AG04450 (cell line): ENCODE measurements at regions not wholly inside any gene's neighbourhood (a gene's known extent, or its start where the extent isn't known, plus 50 kb on each side); places are given as distances from the start of the nearest gene placed in this dataset.

Experiments
- CTCF ChIA-PET: fragments of 300-600, 350-600 bp; formaldehyde crosslinking; extraction: SDS; loops from one replicate; lab custom pipeline; 2022; ENCODE audit warnings: antibody characterized with exemption, inconsistent platforms; lab: Charles Lee
- POLR2A ChIA-PET: fragments of 350-600 bp; formaldehyde crosslinking; extraction: SDS; loops from one replicate; lab custom pipeline; 2021; ENCODE audit warnings: antibody characterized with exemption, inconsistent platforms; lab: Yijun Ruan, JAX
- DNase-seq: peaks from one replicate; pipeline ENCODE4 v3.0.0-alpha.2; 2011; ENCODE audit warnings: low read depth, low spot score
- H3K27ac ChIP-seq: one replicate; pipeline ENCODE4 v1.5.1; 2012; ENCODE audit warnings: low read depth, low read length, control low read depth
- H3K27me3 ChIP-seq: one replicate; pipeline ENCODE4 v1.6.0; 2012; ENCODE audit warnings: low read length; ENCODE audit not compliant: control insufficient read depth, insufficient read depth
- H3K4me3 ChIP-seq: 2 replicates; pipeline ENCODE4 v1.5.1; 2011; ENCODE audit warnings: mild to moderate bottlenecking, low read depth, low read length, control low read depth
- H3K9me3 ChIP-seq: 2 replicates; pipeline ENCODE4 v1.5.1; 2012; ENCODE audit warnings: low read length; ENCODE audit not compliant: control insufficient read depth, insufficient read depth
- CTCF ChIP-seq: IDR thresholded peaks from 2 replicates; pipeline ENCODE4 v1.5.1; 2011; ENCODE audit warnings: low read depth, low read length, control low read depth, inconsistent platforms

GRCh38 chrX:49773993-49774392 is 55.1 kb upstream of the PAGE4 start:
- no peaks in the 10 kb centered on the region for H3K9me3 ChIP-seq
- no peak for TF ChIP-seq CTCF

GRCh38 chrX:49767236-49767635 is 61.9 kb upstream of the PAGE4 start:
- ChIA-PET CTCF (no interaction called here), POLR2A (no interaction called here)
- Histone ChIP-seq H3K27me3 (no peaks in the 10 kb centered on the region), H3K9me3 (no peaks in the 10 kb centered on the region), H3K4me3 (no peak overlapping the region), H3K27ac (no peak overlapping the region)
- TF ChIP-seq CTCF, result no peak
- DNase-seq, result no peak

More at GRCh38 chrX:49773993-49774392, 55.1 kb upstream of the PAGE4 start:
- CTCF ChIA-PET, result no interaction called here
- Histone ChIP-seq H3K27me3 (no peaks in the 10 kb centered on the region), H3K27ac (no peak overlapping the region), H3K4me3 (no peak overlapping the region)
- POLR2A ChIA-PET, result no interaction called here
- no peak for DNase-seq

- no peak for DNase-seq
- no peak for TF ChIP-seq CTCF
- CTCF ChIA-PET, result interaction anchor here (1.3 to 2.5 kb wide), 2 partner anchors 76 to 114 kb away, joined by 7 to 9 read pairs; no protein-coding TSS in a partner anchor
- POLR2A ChIA-PET, result no interaction called here
- no peak overlapping the region for H3K4me3 ChIP-seq
- no peaks in the 10 kb centered on the region for H3K27me3 ChIP-seq
- no peak overlapping the region for H3K27ac ChIP-seq
- H3K9me3 ChIP-seq, result no peaks in the 10 kb centered on the region
Measured at GRCh38 chrX:49762175-49762720, 66.5 kb upstream of the PAGE1 start.

- no peak overlapping the region for H3K27ac ChIP-seq
- no peaks in the 10 kb centered on the region for H3K9me3 ChIP-seq
- TF ChIP-seq CTCF, result peak; percentile 45
- no peak for DNase-seq
- no peak overlapping the region for H3K4me3 ChIP-seq
- H3K27me3 ChIP-seq, result no peaks in the 10 kb centered on the region
- ChIA-PET CTCF (interaction anchor here (0.9 to 2.5 kb wide), 4 partner anchors 77 to 158 kb away, joined by 3 to 9 read pairs (median 6); no protein-coding TSS in a partner anchor), POLR2A (no interaction called here)
Measured at GRCh38 chrX:49761481-49761880, 65.7 kb upstream of the PAGE1 start.

- DNase-seq, result no peak
- Histone ChIP-seq H3K4me3 (no peak overlapping the region), H3K27ac (no peak overlapping the region), H3K9me3 (no peaks in the 10 kb centered on the region), H3K27me3 (no peaks in the 10 kb centered on the region)
- POLR2A ChIA-PET, result no interaction called here
- TF ChIP-seq CTCF, result no peak
- CTCF ChIA-PET, result interaction anchor here (0.9 to 2.5 kb wide), 5 partner anchors 10 to 159 kb away, joined by 3 to 9 read pairs (median 6); no protein-coding TSS in a partner anchor
Measured at GRCh38 chrX:49760290-49760890, 64.6 kb upstream of the PAGE1 start.
